ENCODE measurements at regions not wholly inside any gene's neighbourhood (a gene's known extent, or its start where the extent isn't known, plus 50 kb on each side); places are given as distances from the start of the nearest gene placed in this dataset.

GRCh38 chr3:99500485-99500884, 137.9 kb upstream of the COL8A1 start:
- TF ChIP-seq EZH2phosphoT487 (IDR thresholded peaks at IDR 0.05; ENCODE audit: borderline replicate concordance) (no peak), CTCF (conservative IDR thresholded peaks at IDR 0.05; ENCODE audit: low read length) (no peak)
- H3K4me3 ChIP-seq (ENCODE audit: low read length, poor library complexity, severe bottlenecking), result no peak overlapping the region
- no peaks in the 10 kb centered on the region for H3K9me2 ChIP-seq (replicated peaks; ENCODE audit: low read depth, low read length)
- no peaks in the 10 kb centered on the region for H3K4me1 ChIP-seq (ENCODE audit: insufficient read depth, low read length, poor library complexity, severe bottlenecking)
- H3K9ac ChIP-seq (ENCODE audit: low read depth, low read length, poor library complexity, severe bottlenecking), result no peak overlapping the region
- H3K79me2 ChIP-seq (ENCODE audit: insufficient read depth, low read length), result no peaks in the 10 kb centered on the region
- no peaks in the 10 kb centered on the region for H3K9me3 ChIP-seq (ENCODE audit: insufficient read depth, low read depth, low read length)
- no peaks in the 10 kb centered on the region for H3F3A ChIP-seq (ENCODE audit: low read depth)
- no peak overlapping the region for H3K4me2 ChIP-seq (ENCODE audit: low read depth, low read length, poor library complexity, severe bottlenecking)
- H3K36me3 ChIP-seq (ENCODE audit: insufficient read depth, low read length), result no peaks in the 10 kb centered on the region
- no peaks in the 10 kb centered on the region for H3K27me3 ChIP-seq (ENCODE audit: insufficient read depth, low read length, poor library complexity, severe bottlenecking)
- no peaks in the 10 kb centered on the region for H4K20me1 ChIP-seq (ENCODE audit: insufficient read depth, low read length, poor library complexity, severe bottlenecking)
- H2AFZ ChIP-seq (ENCODE audit: low read length), result no peak overlapping the region

GRCh38 chr3:99499235-99500158, 138.9 kb upstream of the COL8A1 start:
- TF ChIP-seq EZH2phosphoT487 (IDR thresholded peaks at IDR 0.05; ENCODE audit: borderline replicate concordance) (no peak), CTCF (conservative IDR thresholded peaks at IDR 0.05; ENCODE audit: low read length) (peak; percentile 79)
- H2AFZ ChIP-seq (ENCODE audit: low read length), result no peak overlapping the region

GRCh38 chr3:99498550-99499234, 139.7 kb upstream of the COL8A1 start:
- no peaks in the 10 kb centered on the region for H3K79me2 ChIP-seq (ENCODE audit: insufficient read depth, low read length)
- TF ChIP-seq CTCF (conservative IDR thresholded peaks at IDR 0.05; ENCODE audit: low read length) (no peak), EZH2phosphoT487 (IDR thresholded peaks at IDR 0.05; ENCODE audit: borderline replicate concordance) (no peak)
- H3K9ac ChIP-seq (ENCODE audit: low read depth, low read length, poor library complexity, severe bottlenecking), result no peak overlapping the region
- no peaks in the 10 kb centered on the region for H4K20me1 ChIP-seq (ENCODE audit: insufficient read depth, low read length, poor library complexity, severe bottlenecking)
- no peaks in the 10 kb centered on the region for H3K9me2 ChIP-seq (replicated peaks; ENCODE audit: low read depth, low read length)
- H3K36me3 ChIP-seq (ENCODE audit: insufficient read depth, low read length), result no peaks in the 10 kb centered on the region
- H3K4me2 ChIP-seq (ENCODE audit: low read depth, low read length, poor library complexity, severe bottlenecking), result no peak overlapping the region
- no peak overlapping the region for H3K4me3 ChIP-seq (ENCODE audit: low read length, poor library complexity, severe bottlenecking)
- H2AFZ ChIP-seq (ENCODE audit: low read length), result no peak overlapping the region
- no peaks in the 10 kb centered on the region for H3K4me1 ChIP-seq (ENCODE audit: insufficient read depth, low read length, poor library complexity, severe bottlenecking)
- no peaks in the 10 kb centered on the region for H3K9me3 ChIP-seq (ENCODE audit: insufficient read depth, low read depth, low read length)
- no peaks in the 10 kb centered on the region for H3K27me3 ChIP-seq (ENCODE audit: insufficient read depth, low read length, poor library complexity, severe bottlenecking)
- no peaks in the 10 kb centered on the region for H3F3A ChIP-seq (ENCODE audit: low read depth)

More at GRCh38 chr3:99499235-99500158, 138.9 kb upstream of the COL8A1 start:
- Histone ChIP-seq H3K9me3 (ENCODE audit: insufficient read depth, low read depth, low read length) (no peaks in the 10 kb centered on the region), H3K27me3 (ENCODE audit: insufficient read depth, low read length, poor library complexity, severe bottlenecking) (no peaks in the 10 kb centered on the region), H3K9ac (ENCODE audit: low read depth, low read length, poor library complexity, severe bottlenecking) (no peak overlapping the region), H3K9me2 (replicated peaks; ENCODE audit: low read depth, low read length) (no peaks in the 10 kb centered on the region), H3K4me1 (ENCODE audit: insufficient read depth, low read length, poor library complexity, severe bottlenecking) (no peaks in the 10 kb centered on the region), H4K20me1 (ENCODE audit: insufficient read depth, low read length, poor library complexity, severe bottlenecking) (no peaks in the 10 kb centered on the region), H3K4me2 (ENCODE audit: low read depth, low read length, poor library complexity, severe bottlenecking) (no peak overlapping the region), H3F3A (ENCODE audit: low read depth) (no peaks in the 10 kb centered on the region), H3K36me3 (ENCODE audit: insufficient read depth, low read length) (no peaks in the 10 kb centered on the region), H3K4me3 (ENCODE audit: low read length, poor library complexity, severe bottlenecking) (no peak overlapping the region), H3K79me2 (ENCODE audit: insufficient read depth, low read length) (no peaks in the 10 kb centered on the region)
